ENCODE measurements at regions not wholly inside any gene's neighbourhood (a gene's known extent, or its start where the extent isn't known, plus 50 kb on each side); places are given as distances from the start of the nearest gene placed in this dataset.

GRCh38 chr4:29762151-29762550 is 958.0 kb upstream of the PCDH7 start:
- no peak for TF ChIP-seq CTCF (conservative IDR thresholded peaks at IDR 0.05; ENCODE audit: low read length)
- no peak for TF ChIP-seq EZH2phosphoT487 (IDR thresholded peaks at IDR 0.05; ENCODE audit: borderline replicate concordance, low read depth, low read length)
